K562 (cell line): ENCODE measurements at regions not wholly inside any gene's neighbourhood (a gene's known extent, or its start where the extent isn't known, plus 50 kb on each side); places are given as distances from the start of the nearest gene placed in this dataset.
"Not testable (repeated sequence)": the region's sequence is repeated elsewhere in the genome, so short reads cannot be mapped to it uniquely, and the experiment has no call there.

Source experiments
- ATAC-seq: fragments of 200-7000 bp; cut with Tn5 transposase; 3 replicates; pipeline ENCODE4 v1.9.1; 2020; ENCODE audit warnings: moderate library complexity
- BruUV-seq: library from RNA; stranded (reverse); fragments of 400-500 nt; replicated peaks from 2 replicates; lab custom pipeline; 2021; lab: Mats Ljungman, UMichigan
- CTCF ChIA-PET: fragments of 300-600 bp; formaldehyde crosslinking; extraction: SDS; loops from one replicate; lab custom pipeline; 2021; ENCODE audit warnings: low intra/inter-chr PET ratio; lab: Yijun Ruan, JAX
- POLR2A ChIA-PET: fragments of 300-600, 350-650 bp; sonication (Branson Sonifier 250); formaldehyde crosslinking; extraction: SDS; loops from one replicate; lab custom pipeline; 2021; ENCODE audit warnings: antibody characterized with exemption, inconsistent platforms; lab: Yijun Ruan, JAX
- DNase-seq, 4 experiments: peaks; one replicate each; pipeline versions ENCODE4 v3.0.0 to v3.0.0-alpha.2; 2011 to 2018; ENCODE audit warnings: low spot score in 3 of 4, mixed read lengths in 3 of 4; ENCODE audit errors: extremely low read depth in 1 of 4
- FAIRE-seq: peaks from 2 replicates; lab custom pipeline; 2011; peaks lifted over from hg19 to GRCh38; lab: Jason Lieb, UNC
- H2AFZ ChIP-seq: 2 replicates; pipeline ENCODE4 v1.6.0; 2011; ENCODE audit warnings: low read depth, low read length, control low read depth, inconsistent platforms
- H3K27ac ChIP-seq: fragments of 200-600 bp; 3 replicates; pipeline ENCODE4 v1.8.0; 2011; ENCODE audit warnings: low read depth, mild to moderate bottlenecking, control low read depth, inconsistent platforms, low read length, moderate library complexity, mixed read lengths; ENCODE audit errors: extremely low read depth
- H3K27me3 ChIP-seq, 2 experiments: fragments of 300-600 bp in 1 of 2; 2 replicates in 1 of 2; 3 replicates in 1 of 2; pipeline versions ENCODE4 v1.6.0 to v1.8.0; 2011; ENCODE audit warnings: inconsistent platforms in 2 of 2, low read length in 2 of 2, mild to moderate bottlenecking in 1 of 2, mixed read lengths in 1 of 2, moderate library complexity in 1 of 2; ENCODE audit not compliant: control insufficient read depth in 2 of 2, insufficient read depth in 2 of 2
- H3K36me3 ChIP-seq: fragments of 300-600 bp; 3 replicates; pipeline ENCODE4 v1.8.0; 2011; ENCODE audit warnings: mild to moderate bottlenecking, low read length, inconsistent platforms; ENCODE audit not compliant: control insufficient read depth, insufficient read depth
- H3K4me1 ChIP-seq, 2 experiments: fragments of 200-600 bp in 1 of 2; replicated peaks in 1 of 2; 2 replicates in 1 of 2; 3 replicates in 1 of 2; pipeline versions ENCODE4 v1.5.1 to v1.8.0; 2011; ENCODE audit warnings: inconsistent platforms in 2 of 2, low read length in 2 of 2, mild to moderate bottlenecking in 1 of 2, mixed read lengths in 1 of 2, moderate library complexity in 1 of 2; ENCODE audit not compliant: control insufficient read depth in 2 of 2, insufficient read depth in 2 of 2
- H3K4me2 ChIP-seq: 2 replicates; pipeline ENCODE4 v1.6.1; 2011; ENCODE audit warnings: low read length, control low read depth, inconsistent platforms, mixed read lengths; ENCODE audit not compliant: insufficient read depth
- H3K4me3 ChIP-seq: fragments of 200-600 bp; sonication (generic), shearing (Covaris generic); 2 replicates; pipeline ENCODE4 v1.5.1; 2016; ENCODE audit warnings: control low read depth, inconsistent platforms
- H3K79me2 ChIP-seq: fragments of 200-600 bp; 3 replicates; pipeline ENCODE4 v1.8.0; 2011; ENCODE audit warnings: low read length, inconsistent platforms; ENCODE audit not compliant: control insufficient read depth, insufficient read depth
- H3K9ac ChIP-seq, 2 experiments: 2 replicates each; pipeline versions ENCODE4 v1.6.0 to v1.6.1; 2011; ENCODE audit warnings: low read depth in 2 of 2, low read length in 2 of 2, control low read depth in 1 of 2, inconsistent platforms in 1 of 2, mild to moderate bottlenecking in 1 of 2, mixed read lengths in 1 of 2; ENCODE audit not compliant: insufficient read depth in 1 of 2
- H3K9me1 ChIP-seq: one replicate; pipeline ENCODE4 v1.6.0; 2011; ENCODE audit warnings: inconsistent platforms, mild to moderate bottlenecking, low read length, moderate library complexity; ENCODE audit not compliant: control insufficient read depth, insufficient read depth
- H3K9me3 ChIP-seq: replicated peaks from 2 replicates; pipeline ENCODE4 v1.5.1; 2011; ENCODE audit warnings: low read depth, low read length, inconsistent platforms; ENCODE audit not compliant: control insufficient read depth, insufficient read depth
- H4K20me1 ChIP-seq: replicated peaks from 2 replicates; pipeline ENCODE4 v1.6.1; 2011; ENCODE audit warnings: low read length, inconsistent platforms, mixed read lengths; ENCODE audit not compliant: control insufficient read depth, insufficient read depth
- CTBP1 ChIP-seq: fragments of 450-650 bp; IDR thresholded peaks from 2 replicates; pipeline ENCODE4 v1.6.1; 2016; ENCODE audit warnings: borderline replicate concordance
- HMG20A ChIP-seq: fragments of 450-650 bp; formaldehyde crosslinking; conservative IDR thresholded peaks from 2 replicates; pipeline ENCODE4 v1.4.0; 2020; ENCODE audit warnings: mild to moderate bottlenecking, mixed read lengths
- HNRNPLL ChIP-seq: fragments of 200-400 bp; formaldehyde crosslinking; IDR thresholded peaks from 2 replicates; pipeline ENCODE4 v1.6.1; 2017; ENCODE audit warnings: low read length, low read depth, mild to moderate bottlenecking; ENCODE audit not compliant: poor library complexity, severe bottlenecking
- ZNF146 ChIP-seq: IDR thresholded peaks from one replicate; pipeline ENCODE4 v1.6.1; 2018; ENCODE audit warnings: missing compliant biosample characterization; ENCODE audit not compliant: unreplicated experiment
- ZNF444 ChIP-seq: fragments of 250-450 bp; sonication (Bioruptor Pico); IDR thresholded peaks from 2 replicates; pipeline ENCODE4 v1.4.0; 2020; ENCODE audit warnings: mild to moderate bottlenecking, moderate library complexity
- ZNF785 ChIP-seq: fragments of 250-450 bp; sonication (Bioruptor Pico); IDR thresholded peaks from 2 replicates; pipeline ENCODE4 v1.4.0; 2020; ENCODE audit warnings: mild to moderate bottlenecking
- WGBS: fragments of 100-300 bp; shearing (Covaris generic); methylation state at CpG from one replicate; pipeline ENCODE4 v1.1.6; 2016; ENCODE audit warnings: low coverage, mixed read lengths; ENCODE audit not compliant: insufficient coverage; ENCODE audit errors: missing lambda C conversion rate; 5-methylcytosine and 5-hydroxymethylcytosine counted together
- in situ Hi-C: fragments of 300-500 bp; cut with MboI; formaldehyde crosslinking; loops from 4 replicates; pipeline ENCODE4 v1.15.0; 2018; ENCODE audit warnings: inconsistent platforms, mixed read lengths
- intact Hi-C: fragments of 100-400 bp; cut with micrococcal nuclease; formaldehyde crosslinking; loops from 2 replicates; pipeline ENCODE4 v1.14.2; 2022
- TF ChIP-seq, protein P1 (sequence below): IDR thresholded peaks from 3 replicates; pipeline ENCODE4 v1.6.1; 2011; ENCODE audit warnings: borderline replicate concordance, mild to moderate bottlenecking, moderate library complexity; ENCODE audit not compliant: insufficient read length; ENCODE audit errors: extremely low read depth

DNA sequence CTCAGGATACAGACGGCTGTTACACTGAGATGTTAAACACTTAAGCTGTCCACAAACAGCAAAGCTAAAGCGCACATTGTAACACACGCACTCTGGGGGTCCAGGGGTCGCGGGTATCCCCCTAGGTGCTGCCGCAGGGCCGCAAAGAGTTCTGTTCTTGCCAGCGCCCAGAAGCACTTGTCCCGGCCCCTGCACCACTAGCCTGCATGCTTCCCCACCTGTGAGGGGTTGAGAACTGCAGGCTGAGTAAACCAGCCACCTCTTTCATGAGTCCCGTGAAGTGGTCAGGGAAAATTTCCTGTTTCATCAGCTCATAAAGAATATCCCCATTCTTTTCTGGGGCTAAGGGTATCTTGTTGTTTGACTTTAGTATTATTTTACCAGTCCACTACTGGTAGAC lies 154.4 kb upstream of the FBXL17 start:
- FAIRE-seq (no peak), DNase-seq (no peak), ATAC-seq (no peak)
- no peaks in the 10 kb centered on the region for H4K20me1 ChIP-seq
- H3K4me1 ChIP-seq: peaks cover 3 to 14% of the 10 kb centered on the region in 2 experiments; a peak in 4 of 5 replicates
- no peak overlapping the region for H3K4me2 ChIP-seq
- H3K79me2 ChIP-seq: no peaks in the 10 kb centered on the region
- H3K4me3 ChIP-seq: no peak overlapping the region
- ChIA-PET CTCF (no interaction called here), POLR2A (no interaction called here)
- H2AFZ ChIP-seq: peak overlapping the region; percentile 19; the same call in 1 of the 2 replicates
- TF ChIP-seq ZNF146 (CRISPR knock-in tag) (no peak), ZNF444 (CRISPR knock-in tag) (no peak), ZNF785 (CRISPR knock-in tag) (no peak), HNRNPLL (no peak), HMG20A (CRISPR knock-in tag) (no peak), CTBP1 (no peak)
- TF ChIP-seq, protein P1, sequence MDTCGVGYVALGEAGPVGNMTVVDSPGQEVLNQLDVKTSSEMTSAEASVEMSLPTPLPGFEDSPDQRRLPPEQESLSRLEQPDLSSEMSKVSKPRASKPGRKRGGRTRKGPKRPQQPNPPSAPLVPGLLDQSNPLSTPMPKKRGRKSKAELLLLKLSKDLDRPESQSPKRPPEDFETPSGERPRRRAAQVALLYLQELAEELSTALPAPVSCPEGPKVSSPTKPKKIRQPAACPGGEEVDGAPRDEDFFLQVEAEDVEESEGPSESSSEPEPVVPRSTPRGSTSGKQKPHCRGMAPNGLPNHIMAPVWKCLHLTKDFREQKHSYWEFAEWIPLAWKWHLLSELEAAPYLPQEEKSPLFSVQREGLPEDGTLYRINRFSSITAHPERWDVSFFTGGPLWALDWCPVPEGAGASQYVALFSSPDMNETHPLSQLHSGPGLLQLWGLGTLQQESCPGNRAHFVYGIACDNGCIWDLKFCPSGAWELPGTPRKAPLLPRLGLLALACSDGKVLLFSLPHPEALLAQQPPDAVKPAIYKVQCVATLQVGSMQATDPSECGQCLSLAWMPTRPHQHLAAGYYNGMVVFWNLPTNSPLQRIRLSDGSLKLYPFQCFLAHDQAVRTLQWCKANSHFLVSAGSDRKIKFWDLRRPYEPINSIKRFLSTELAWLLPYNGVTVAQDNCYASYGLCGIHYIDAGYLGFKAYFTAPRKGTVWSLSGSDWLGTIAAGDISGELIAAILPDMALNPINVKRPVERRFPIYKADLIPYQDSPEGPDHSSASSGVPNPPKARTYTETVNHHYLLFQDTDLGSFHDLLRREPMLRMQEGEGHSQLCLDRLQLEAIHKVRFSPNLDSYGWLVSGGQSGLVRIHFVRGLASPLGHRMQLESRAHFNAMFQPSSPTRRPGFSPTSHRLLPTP: no peak
- WGBS: 42% methylated on average over 10 of the region's 10 CpGs
- H3K27ac ChIP-seq: no peak overlapping the region
- no peaks in the 10 kb centered on the region for H3K36me3 ChIP-seq
- no peaks in the 10 kb centered on the region for H3K27me3 ChIP-seq
- H3K9me3 ChIP-seq: no peaks in the 10 kb centered on the region
- intact Hi-C loops: no loop called here
- no peaks in the 10 kb centered on the region for H3K9me1 ChIP-seq
- H3K9ac ChIP-seq: no peak overlapping the region
- BruUV-seq: no TSS peak
- in situ Hi-C loops: no loop called here

DNA sequence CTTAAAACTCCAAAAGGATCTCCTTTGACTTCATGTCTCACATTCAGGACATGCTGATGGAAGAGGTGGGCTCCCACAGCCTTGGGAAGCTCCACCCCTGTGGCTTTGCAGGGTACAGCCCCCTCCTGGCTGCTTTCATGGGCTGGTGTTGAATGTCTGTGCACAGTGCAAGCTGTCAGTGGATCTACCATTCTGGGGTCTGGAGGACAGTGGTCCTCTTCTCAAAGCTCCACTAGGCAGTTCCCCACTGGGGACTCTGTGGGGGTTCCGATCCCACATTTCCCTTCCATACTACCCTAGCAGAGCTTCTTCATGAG lies 150.2 kb upstream of the FBXL17 start:
- peak overlapping the region; percentile 21; the same call in 1 of the 2 replicates for H2AFZ ChIP-seq
- H3K9ac ChIP-seq, H3K36me3 ChIP-seq, FAIRE-seq, intact Hi-C loops, CTCF ChIA-PET, in situ Hi-C loops, H3K27ac ChIP-seq, H4K20me1 ChIP-seq, H3K4me2 ChIP-seq, H3K4me3 ChIP-seq, DNase-seq, BruUV-seq, H3K27me3 ChIP-seq, H3K79me2 ChIP-seq, H3K9me1 ChIP-seq: not testable (repeated sequence)
- POLR2A ChIA-PET: interaction anchor here (0.9 to 2.0 kb wide), 2 partner anchors 13 to 372 kb away, joined by 3 to 6 read pairs; no protein-coding TSS in a partner anchor
- peak; percentile 28 for ATAC-seq
- 100% methylated on average over 1 of the region's 1 CpG for WGBS
- H3K4me1 ChIP-seq: peaks cover 3 to 27% of the 10 kb centered on the region in 2 experiments; a peak in 4 of 5 replicates
- H3K9me3 ChIP-seq: peaks cover 23% of the 10 kb centered on the region
